Endometrial microvascular endothelial cells (primary cell): ENCODE measurements at regions not wholly inside any gene's neighbourhood (a gene's known extent, or its start where the extent isn't known, plus 50 kb on each side); places are given as distances from the start of the nearest gene placed in this dataset.
"Not testable (repeated sequence)": the region's sequence is repeated elsewhere in the genome, so short reads cannot be mapped to it uniquely, and the experiment has no call there.

ENCODE experiments used
- in situ Hi-C: cut with HindIII; loops from 2 replicates; pipeline ENCODE4 v1.10.0; 2017; ENCODE audit warnings: low sequenced_read_pairs, low pct_unique_long_range_greater_than_20kb; ENCODE audit errors: inconsistent ontology term

DNA sequence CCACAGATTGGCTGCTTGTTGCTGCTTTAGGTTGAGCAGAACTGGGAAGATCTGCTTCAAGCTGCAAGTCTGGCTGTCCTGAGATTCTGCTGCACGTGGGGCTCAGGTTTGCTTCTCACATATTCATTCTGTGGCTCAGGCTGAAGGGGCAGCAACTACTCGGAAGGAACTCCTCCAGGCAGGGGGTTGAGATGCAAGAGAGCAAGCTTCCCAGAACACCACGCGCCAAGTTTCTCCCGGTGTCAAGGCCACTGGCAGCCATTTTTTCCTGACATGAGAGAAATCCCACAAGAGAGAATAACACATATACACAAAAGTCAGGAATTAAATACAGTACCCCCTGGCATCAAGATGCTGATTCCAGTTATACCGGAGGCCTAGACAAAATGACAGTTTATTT, 887.6 kb upstream of the SLC10A2 start:
- in situ Hi-C loops, result no loop called here

DNA sequence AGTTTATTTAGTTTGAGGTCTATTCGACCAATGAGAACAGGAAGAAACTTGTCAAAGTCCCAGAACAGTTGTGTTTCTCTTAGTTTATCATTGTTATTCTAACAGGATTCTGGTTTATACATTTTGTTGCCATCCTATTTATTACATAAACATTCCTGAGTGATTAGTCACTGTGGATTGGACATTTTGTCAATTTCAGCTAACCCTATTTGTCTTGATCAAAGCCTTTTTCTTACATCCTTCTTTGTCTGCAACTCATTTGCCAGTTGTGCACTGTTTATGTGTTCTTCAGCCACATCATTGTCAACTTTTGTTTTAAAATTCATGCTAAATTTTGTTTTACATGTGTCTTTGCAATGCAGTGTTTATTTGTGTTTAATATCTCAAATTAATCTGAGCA, 886.0 kb upstream of the SLC10A2 start:
- in situ Hi-C loops, result no loop called here

DNA sequence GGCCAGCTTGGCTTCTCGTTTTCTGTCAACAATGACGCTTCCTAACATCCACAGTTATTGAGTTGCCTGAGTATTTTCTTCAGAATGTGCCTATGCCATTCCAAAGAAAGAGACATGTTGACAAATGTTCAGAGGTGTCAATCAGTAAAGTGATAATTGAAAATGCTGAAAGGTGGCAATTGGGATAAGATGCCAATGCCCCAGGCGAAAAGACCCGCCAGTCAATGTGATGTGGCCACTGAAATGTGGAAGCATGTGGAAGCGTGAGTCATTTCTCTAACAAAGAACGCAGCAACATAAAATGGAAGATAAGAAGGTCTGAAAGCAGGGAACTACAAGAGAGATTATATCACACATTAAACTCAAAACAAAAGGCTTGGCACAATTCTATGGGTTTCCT, 882.2 kb upstream of the SLC10A2 start:
- in situ Hi-C loops, result no loop called here

DNA sequence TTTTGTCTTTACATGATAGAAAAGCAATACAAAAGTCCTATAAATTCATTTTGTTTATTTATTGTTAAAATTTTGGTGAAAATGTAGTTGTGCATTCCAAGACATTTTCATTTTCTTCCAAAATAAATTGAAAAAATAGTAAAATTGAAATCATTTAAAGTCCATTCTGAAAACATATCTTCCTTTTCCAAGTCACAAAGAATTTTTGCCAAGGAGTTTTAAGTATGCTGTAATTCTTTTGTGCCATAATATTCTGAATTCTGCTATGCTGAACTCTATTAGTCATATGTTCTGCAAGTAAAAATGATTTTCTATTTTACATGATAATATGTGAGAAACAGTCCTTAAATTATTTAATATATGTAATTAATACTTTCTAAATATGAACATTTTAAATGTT, 879.6 kb upstream of the SLC10A2 start:
- in situ Hi-C loops, result no loop called here

DNA sequence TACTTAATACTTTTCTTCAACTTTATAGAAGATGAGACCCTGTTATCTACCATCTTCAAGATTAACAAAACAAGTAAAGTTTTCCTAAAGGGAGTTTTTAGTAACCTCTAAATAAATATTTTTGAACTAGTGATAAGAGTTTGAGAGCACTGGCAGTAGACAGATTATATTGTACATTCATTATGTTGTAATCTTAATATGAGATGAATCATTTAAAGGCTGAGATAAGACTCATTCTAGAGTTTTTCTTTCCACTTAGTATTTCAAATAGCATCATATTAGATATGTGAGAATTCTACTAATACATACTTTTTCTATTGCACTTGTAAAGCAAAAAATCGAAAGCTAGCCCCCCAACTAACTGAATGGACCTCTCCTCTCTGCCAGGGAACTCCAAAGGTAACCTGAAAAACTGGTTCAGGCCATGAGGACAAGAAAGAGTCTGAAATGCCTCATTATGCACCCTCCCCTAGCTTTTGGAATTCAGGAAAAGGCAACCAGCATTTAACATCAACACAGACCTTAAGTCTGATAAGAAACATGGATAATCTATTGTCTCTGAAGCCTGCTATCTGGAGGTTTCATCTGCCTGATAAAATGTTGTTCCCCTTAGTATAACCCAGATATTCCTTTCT, 875.4 kb upstream of the SLC10A2 start:
- in situ Hi-C loops, result no loop called here

DNA sequence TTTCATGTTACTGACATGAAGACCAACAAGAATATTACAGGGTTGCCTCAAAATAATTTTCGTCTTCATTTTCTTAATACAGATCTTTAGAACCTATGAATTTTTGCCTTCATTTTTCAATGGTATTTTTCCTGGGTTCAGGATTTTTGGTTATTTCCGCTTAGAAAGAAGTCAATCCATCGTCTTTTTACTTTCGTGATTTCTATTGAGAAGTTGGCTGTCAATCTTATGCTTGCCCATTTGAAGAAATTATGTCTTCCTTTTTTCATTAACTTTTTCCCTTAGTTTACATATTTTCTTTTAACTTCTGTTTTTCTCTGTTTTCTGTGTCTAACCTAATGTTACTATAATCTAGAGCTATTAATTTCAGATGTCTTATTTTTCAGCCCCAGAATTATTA, 868.9 kb upstream of the SLC10A2 start:
- in situ Hi-C loops, result no loop called here

DNA sequence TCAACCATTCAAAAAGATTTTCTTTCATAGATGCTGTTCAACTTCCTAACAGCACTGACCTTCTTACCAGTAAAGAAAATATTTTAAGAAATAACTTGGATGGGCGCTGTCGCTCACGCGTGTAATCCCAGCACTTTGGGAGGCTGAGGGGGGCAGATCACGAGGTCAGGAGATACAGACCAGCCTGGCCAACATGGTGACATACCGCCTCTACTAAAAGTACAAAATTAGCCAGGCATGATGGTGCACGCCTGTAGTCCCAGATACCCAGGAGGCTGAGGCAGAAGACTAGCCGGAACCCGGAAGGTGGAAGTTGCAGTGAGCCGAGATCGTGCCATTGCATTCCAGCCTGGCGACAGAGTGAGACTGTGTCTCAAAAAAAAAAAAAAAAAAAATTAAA, 865.7 kb upstream of the SLC10A2 start:
- in situ Hi-C loops, result no loop called here

DNA sequence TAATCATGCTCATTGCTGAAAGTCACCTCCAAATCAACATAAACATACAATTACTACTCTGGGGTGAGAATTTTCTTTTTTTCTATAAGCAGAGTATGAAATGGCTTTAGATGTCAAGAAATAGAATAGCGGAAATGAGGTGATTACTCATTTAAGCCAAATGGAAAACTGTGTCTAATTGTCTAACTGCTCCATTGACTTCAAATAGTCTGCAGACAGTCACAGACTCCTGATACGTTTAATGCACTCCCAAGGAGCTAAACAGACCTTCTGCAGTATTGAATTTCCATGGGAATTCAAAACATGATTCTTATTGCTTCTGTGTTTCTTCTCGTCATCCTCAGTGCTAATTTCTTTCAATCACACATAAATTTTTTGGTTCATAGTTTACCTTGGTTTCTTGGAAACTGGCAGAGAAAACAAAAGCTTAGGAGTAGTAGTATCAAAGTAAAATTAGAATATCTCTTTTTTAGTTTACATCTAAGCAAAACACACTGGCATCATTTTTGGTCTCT, 865.2 kb upstream of the SLC10A2 start:
- in situ Hi-C loops, result no loop called here

DNA sequence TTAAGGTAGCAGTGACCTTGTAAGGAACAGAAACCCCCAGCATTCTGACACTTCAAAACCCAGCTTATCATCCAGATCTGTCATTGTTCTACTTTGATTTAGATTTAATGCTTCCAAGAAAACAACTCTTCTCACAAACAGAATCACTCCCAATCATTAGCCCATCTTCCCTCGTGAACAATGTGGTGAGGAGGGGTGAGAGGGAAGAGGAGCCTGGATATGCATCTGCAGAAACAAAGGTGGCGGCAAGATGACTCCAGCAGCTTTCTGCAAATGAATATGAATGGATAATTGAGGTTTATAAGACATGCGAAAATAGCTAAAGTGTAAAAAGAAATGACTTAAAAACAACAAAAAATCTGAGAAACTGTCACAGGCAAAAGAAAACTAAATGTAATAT, 859.9 kb upstream of the SLC10A2 start:
- in situ Hi-C loops, result no loop called here

DNA sequence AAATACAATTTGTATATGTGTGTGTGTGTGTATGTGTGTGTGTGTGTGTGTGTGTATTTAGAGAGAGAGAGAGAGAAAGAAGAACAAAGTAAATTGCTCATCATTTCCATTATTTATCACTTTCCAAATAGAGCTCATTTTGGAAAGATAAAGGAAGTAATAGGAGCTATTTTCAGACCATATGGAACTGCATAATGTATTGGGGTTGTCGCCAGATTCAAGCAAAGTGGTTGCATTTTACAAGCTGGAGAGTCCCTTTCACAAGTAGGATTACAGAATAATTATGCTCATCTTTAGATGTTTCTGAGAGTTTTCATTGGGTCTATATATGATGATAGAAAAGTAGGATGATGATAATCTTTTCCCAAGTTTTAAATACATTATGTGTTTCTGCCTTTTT, 842.7 kb upstream of the SLC10A2 start:
- in situ Hi-C loops, result no loop called here

DNA sequence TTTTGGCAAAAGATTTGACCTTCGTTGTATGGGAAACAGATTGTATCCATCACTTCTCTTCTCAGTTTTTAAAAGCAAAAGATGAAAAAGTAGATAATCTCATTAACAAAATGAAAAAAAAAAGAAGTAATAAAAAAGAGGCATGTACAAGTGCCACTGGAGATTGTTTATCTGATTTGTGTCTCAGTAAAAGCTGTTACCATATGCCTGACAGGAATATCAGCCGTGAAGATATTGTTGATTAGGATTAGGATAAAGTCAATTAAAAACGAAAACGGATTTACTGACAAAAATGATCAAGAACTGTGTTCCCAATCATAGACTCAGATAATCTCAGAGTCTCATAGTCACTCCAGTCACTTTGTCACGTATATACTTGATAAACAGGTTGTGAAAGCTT, 842.1 kb upstream of the SLC10A2 start:
- in situ Hi-C loops, result no loop called here

DNA sequence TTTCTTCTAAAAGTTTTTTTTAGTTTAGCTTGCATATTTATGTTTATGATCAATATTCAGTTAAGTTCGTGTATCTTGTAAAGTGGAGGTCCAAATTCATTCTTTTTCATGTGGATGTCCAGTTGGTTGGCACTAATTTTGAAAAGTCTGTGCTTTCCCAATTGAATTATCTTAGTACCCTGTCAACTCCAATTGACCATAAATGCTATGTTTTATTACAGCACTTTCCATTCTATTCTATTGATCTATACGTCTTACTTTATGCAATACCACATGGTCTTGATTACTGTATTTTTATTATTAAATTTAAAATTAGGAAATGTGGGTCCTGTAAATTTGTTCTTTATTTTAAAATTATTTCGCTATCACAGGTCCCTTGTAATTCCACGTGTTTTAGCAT, 837.6 kb upstream of the SLC10A2 start:
- in situ Hi-C loops, result no loop called here

DNA sequence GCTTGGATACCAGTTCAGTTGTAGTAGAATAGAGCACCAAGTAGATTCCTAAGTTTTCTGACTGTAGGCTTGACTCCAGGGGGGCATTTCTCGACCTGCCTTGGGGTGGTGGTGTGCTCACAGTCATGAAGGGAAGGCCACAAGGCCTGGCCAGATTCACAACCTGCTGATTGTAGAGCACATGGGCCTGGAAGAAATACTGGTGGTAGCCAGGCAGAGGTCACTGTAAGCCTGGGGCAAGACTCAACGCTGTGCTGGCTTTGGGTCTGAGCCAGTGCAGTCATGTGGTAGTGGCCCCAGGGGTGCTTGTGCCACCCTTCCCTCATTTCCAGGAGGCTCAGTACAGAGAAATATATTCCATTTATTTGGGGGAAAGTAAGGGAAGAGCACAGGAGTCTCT, 832.3 kb upstream of the SLC10A2 start:
- in situ Hi-C loops, result no loop called here

DNA sequence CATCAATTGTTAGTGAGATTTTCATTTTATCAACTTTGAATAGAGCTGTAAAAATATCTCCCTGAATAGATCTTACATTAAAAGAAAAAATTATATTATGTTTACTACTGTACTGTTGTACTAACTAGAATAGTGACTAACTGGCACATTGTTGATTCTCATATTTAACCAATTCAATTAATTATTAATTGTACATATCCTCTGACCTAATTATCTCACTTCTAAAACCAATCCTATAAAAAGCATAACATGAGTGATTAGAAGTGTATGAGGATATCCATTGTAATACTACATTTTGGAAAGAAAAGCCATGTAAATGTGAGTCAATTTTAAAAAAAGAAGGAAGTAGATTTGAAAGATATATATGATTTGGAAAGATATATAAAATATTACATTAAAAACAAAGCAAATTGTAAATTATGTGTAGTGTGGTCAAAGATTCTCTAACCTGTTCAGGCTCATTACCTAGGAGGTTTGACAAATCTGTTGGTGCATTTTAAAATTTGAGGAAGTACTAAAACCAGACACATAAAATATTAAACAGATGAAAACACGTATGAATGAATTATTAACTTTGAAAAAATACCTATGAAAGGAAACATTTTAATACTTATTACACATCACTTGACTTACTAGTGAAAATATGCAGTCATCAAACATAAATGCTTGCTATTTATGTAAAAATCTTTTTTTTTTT, 829.8 kb upstream of the SLC10A2 start:
- in situ Hi-C loops, result no loop called here

DNA sequence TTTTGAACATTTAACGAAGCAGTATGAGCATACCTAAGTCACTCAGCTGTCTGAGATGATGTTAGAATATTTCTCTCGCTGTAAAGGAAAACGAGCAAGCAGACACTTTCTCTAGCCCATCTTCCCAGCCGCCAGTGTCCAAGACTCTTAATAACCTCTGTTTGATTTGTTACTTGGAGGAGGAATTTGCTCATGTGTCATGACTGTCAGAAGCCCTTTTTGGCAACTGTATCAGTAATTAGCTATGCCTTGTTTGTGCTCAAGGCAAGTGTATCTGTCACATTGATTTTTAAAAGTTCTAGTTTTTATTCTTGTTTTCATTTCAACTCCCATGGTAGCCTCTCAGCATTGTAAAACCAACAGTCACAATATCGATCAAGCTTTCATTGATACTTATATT, 828.4 kb upstream of the SLC10A2 start:
- in situ Hi-C loops, result no loop called here

DNA sequence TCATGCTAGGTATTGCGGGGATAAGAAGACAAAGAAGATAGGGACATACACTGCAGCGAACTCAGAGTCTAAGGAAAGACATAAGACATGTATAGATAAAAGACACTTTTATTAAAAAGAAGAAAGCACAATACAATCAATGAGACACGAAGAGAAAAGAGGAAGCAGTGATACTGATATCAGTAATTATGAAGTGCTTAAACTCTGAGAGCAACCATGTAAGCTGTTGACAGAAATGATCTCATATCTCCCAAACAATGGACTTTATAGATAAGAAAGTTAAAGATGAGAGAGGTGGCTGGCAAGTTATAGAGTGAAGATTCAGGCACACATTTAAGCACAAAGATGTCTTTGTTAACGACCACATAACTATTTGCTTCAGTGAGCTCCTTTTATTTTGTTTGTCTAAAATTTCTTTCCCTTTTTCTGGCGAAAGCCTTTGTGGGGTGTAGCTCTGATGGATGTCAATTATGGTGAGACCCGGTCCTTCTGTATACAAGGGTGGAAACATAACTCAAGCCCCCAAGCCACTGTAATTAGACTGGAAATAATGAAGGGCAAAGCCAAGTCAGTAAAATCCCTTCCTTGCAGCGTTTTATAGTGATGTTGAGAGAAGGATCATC, 818.0 kb upstream of the SLC10A2 start:
- in situ Hi-C loops, result no loop called here

DNA sequence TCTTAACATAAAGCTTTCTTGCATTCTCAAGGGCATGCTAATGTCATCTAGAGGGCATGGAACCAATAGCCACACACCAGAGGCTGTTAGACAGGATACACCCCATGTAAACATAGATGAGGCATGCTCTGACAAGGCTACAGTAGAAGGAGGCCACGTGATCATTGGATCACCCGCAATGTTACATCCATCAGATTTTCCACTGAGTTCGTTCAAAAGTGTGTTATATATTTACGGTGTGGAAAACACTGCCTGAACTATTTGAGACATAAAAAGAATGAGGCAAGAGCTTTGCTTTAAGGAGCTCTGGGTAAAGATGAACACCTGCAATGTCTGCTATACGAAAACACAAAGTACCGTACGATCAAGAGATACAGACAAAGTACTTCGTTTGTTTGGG, 817.5 kb upstream of the SLC10A2 start:
- in situ Hi-C loops, result no loop called here

DNA sequence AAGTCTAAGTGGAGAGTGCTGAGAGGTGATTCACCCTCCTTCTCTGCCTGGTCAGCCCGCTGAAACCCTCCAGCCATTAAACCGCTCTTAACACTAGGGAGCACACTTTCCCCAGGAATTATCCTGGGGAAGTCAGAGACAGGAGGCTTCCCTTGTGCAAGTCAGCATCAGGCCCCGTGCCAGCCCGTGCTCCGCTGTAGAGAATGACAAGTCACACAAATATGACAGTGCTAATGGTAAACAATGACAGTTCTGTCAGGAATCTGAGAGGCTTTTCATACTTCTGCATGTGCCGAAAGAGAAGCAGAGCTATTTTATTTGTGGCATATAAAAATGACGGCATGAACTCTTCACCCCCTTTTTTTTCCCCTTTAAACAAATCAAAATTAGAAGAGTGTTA, 816.9 kb upstream of the SLC10A2 start:
- in situ Hi-C loops, result no loop called here

DNA sequence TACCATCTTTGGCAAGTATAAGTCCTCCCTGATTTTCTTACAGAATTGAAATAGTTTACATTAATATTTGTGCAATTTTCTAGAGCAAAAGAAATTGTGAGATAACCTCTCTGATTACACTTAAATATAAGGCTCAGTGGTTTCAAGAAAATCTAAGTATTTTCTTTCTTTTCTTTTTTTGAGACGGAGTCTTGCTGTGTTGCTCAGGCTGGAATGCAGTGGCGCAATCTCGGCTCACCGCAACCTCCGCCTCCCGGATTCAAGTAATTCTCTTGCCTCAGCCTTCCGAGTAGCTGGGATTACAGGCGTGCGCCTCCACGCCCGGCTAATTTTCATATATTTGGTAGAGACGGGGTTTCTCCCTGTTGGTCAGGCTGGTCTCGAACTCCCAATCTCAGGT, 813.9 kb upstream of the SLC10A2 start:
- in situ Hi-C loops, result not testable (repeated sequence)

DNA sequence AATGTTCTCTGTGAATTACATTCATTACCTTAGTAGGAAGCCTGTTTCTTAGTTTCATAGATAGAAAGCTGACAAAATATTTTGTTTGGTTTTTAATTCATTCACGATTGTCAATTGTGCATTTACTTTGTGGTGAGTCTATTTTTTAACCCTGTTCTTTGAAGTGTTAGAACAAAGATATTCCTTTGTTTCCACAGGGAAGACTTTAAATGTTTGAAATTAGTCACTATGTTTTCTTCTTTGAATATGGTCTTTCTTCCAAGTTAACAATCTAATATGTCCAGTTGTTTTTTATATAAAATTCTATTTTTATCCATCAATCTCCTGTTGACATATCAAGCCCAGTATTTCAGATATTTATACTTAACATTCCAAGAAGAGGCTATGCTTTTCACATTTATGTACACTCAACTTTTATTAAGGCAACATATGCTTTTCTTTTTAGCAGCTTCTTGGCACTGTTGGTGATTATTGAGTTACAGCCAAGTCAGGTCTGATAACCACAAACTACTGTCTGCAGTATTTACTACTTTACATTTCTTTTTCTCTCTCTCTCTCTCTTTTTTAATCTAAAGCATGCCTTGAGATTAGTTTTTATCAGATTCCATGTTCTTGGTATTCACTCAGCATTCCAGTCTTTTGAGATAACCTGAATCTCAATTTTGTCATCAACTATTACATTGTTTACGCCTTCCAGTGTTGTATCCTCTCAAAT, 812.8 kb upstream of the SLC10A2 start:
- in situ Hi-C loops, result no loop called here
